Endothelial cell of umbilical vein (primary cell): ENCODE measurements at regions not wholly inside any gene's neighbourhood (a gene's known extent, or its start where the extent isn't known, plus 50 kb on each side); places are given as distances from the start of the nearest gene placed in this dataset.

Experiments used
- BruUV-seq: library from RNA; stranded (reverse); fragments of 400-500 nt; replicated peaks from 2 replicates; lab custom pipeline; 2021; lab: Mats Ljungman, UMichigan
- CTCF ChIA-PET: fragments of 300-600, 350-600 bp; sonication (Branson Sonifier 250); formaldehyde crosslinking; loops from one replicate; lab custom pipeline; 2021; ENCODE audit warnings: antibody characterized with exemption, inconsistent platforms; lab: Charles Lee
- POLR2A ChIA-PET: fragments of 300-600, 350-600 bp; sonication (Branson Sonifier 250); formaldehyde crosslinking; loops from one replicate; lab custom pipeline; 2021; ENCODE audit warnings: antibody characterized with exemption, inconsistent platforms; lab: Charles Lee
- DNase-seq: peaks from one replicate; pipeline ENCODE4 v3.0.0-alpha.2; 2011; ENCODE audit warnings: low read depth, low spot score
- FAIRE-seq: peaks from 2 replicates; lab custom pipeline; 2011; peaks lifted over from hg19 to GRCh38; lab: Jason Lieb, UNC
- H2AFZ ChIP-seq: 2 replicates; pipeline ENCODE4 v1.6.0; 2012; ENCODE audit warnings: low read depth, low read length, control low read depth, inconsistent platforms
- H3K27ac ChIP-seq: 2 replicates; pipeline ENCODE4 v1.5.1; 2011; ENCODE audit warnings: low read depth, mild to moderate bottlenecking, control low read depth, low read length, moderate library complexity; ENCODE audit not compliant: insufficient read depth
- H3K27me3 ChIP-seq, 2 experiments: 2 replicates each; pipeline versions ENCODE4 v1.6.0 to v1.6.1; 2011; ENCODE audit warnings: low read length in 2 of 2, mixed read lengths in 1 of 2; ENCODE audit not compliant: control insufficient read depth in 2 of 2, insufficient read depth in 2 of 2
- H3K36me3 ChIP-seq, 2 experiments: 2 replicates in 1 of 2; 3 replicates in 1 of 2; pipeline ENCODE4 v1.5.1; 2011; ENCODE audit warnings: low read length in 2 of 2, mild to moderate bottlenecking in 1 of 2, moderate library complexity in 1 of 2; ENCODE audit not compliant: control insufficient read depth in 2 of 2, insufficient read depth in 2 of 2; ENCODE audit errors: extremely low read depth in 1 of 2
- H3K4me1 ChIP-seq: 3 replicates; pipeline ENCODE4 v1.5.1; 2011; ENCODE audit warnings: mild to moderate bottlenecking, low read length; ENCODE audit not compliant: control insufficient read depth, insufficient read depth; ENCODE audit errors: extremely low read depth
- H3K4me2 ChIP-seq: 2 replicates; pipeline ENCODE4 v1.6.1; 2011; ENCODE audit warnings: low read length, control low read depth, mixed read lengths; ENCODE audit not compliant: insufficient read depth
- H3K4me3 ChIP-seq, 3 experiments: fragments of 200-600 bp in 1 of 3; sonication (generic), shearing (Covaris generic) in 1 of 3; replicated peaks in 1 of 3; 2 replicates each; pipeline ENCODE4 v1.5.1; 2011 to 2016; ENCODE audit warnings: control low read depth in 3 of 3, low read length in 3 of 3, mild to moderate bottlenecking in 2 of 3, inconsistent platforms in 1 of 3, low read depth in 1 of 3, moderate library complexity in 1 of 3; ENCODE audit not compliant: insufficient read depth in 1 of 3
- H3K79me2 ChIP-seq: 2 replicates; pipeline ENCODE4 v1.6.0; 2012; ENCODE audit warnings: low read length, inconsistent platforms; ENCODE audit not compliant: control insufficient read depth, insufficient read depth
- H3K9ac ChIP-seq: replicated peaks from 2 replicates; pipeline ENCODE3; 2011; ENCODE audit warnings: low read length, control low read depth; ENCODE audit not compliant: insufficient read depth; ENCODE audit errors: extremely low read depth
- H3K9me1 ChIP-seq: replicated peaks from 3 replicates; pipeline ENCODE4 v1.6.0; 2011; ENCODE audit warnings: mild to moderate bottlenecking, low read length; ENCODE audit not compliant: control insufficient read depth, insufficient read depth; ENCODE audit errors: extremely low read depth
- H3K9me3 ChIP-seq: replicated peaks from 2 replicates; pipeline ENCODE4 v1.5.1; 2012; ENCODE audit warnings: low read length, inconsistent platforms; ENCODE audit not compliant: control insufficient read depth, insufficient read depth
- H4K20me1 ChIP-seq: replicated peaks from 2 replicates; pipeline ENCODE3; 2011; ENCODE audit warnings: mild to moderate bottlenecking, low read length; ENCODE audit not compliant: control insufficient read depth, insufficient read depth; ENCODE audit errors: extremely low read depth
- CTCF ChIP-seq, 2 donors: IDR thresholded peaks; 1 replicate in 1 of 2; 2 replicates in 1 of 2; pipeline ENCODE4 v1.5.1; 2011; ENCODE audit warnings: low read length in 2 of 2, mild to moderate bottlenecking in 2 of 2, moderate library complexity in 2 of 2, control low read depth in 1 of 2, inconsistent platforms in 1 of 2, low read depth in 1 of 2; ENCODE audit not compliant: insufficient read depth in 1 of 2; ENCODE audit errors: extremely low read depth in 1 of 2
- EZH2 ChIP-seq: IDR thresholded peaks from 2 replicates; pipeline ENCODE4 v1.6.1; 2012; ENCODE audit warnings: borderline replicate concordance, low read depth, mild to moderate bottlenecking, moderate library complexity, low read length, inconsistent platforms; ENCODE audit not compliant: severe bottlenecking
- FOS ChIP-seq: IDR thresholded peaks from 2 replicates; pipeline ENCODE4 v1.6.1; 2011; ENCODE audit warnings: mild to moderate bottlenecking, low read length, moderate library complexity, borderline replicate concordance; ENCODE audit not compliant: insufficient read depth
- GATA2 ChIP-seq: IDR thresholded peaks from 2 replicates; pipeline ENCODE4 v1.7.0; 2011; ENCODE audit warnings: low read depth, mild to moderate bottlenecking, moderate library complexity, mixed read lengths, low read length; ENCODE audit not compliant: insufficient read length, insufficient read depth
- JUN ChIP-seq: IDR thresholded peaks from 2 replicates; pipeline ENCODE4 v1.6.1; 2011; ENCODE audit warnings: borderline replicate concordance, low read depth; ENCODE audit not compliant: insufficient read length, insufficient read depth
- MAX ChIP-seq: IDR thresholded peaks from 2 replicates; pipeline ENCODE4 v1.6.1; 2011; ENCODE audit not compliant: insufficient read depth, insufficient read length
- MYC ChIP-seq: IDR thresholded peaks from one replicate; pipeline ENCODE4 v1.6.1; 2011; ENCODE audit warnings: mild to moderate bottlenecking, low read depth, low read length
- POLR2A ChIP-seq: IDR thresholded peaks from 2 replicates; pipeline ENCODE4 v1.6.1; 2012; ENCODE audit warnings: low read depth, mild to moderate bottlenecking, control low read depth, low read length
- POLR2AphosphoS5 ChIP-seq: IDR thresholded peaks from 2 replicates; pipeline ENCODE4 v1.6.1; 2012; ENCODE audit warnings: low read depth, mild to moderate bottlenecking, control low read depth, low read length, moderate library complexity; ENCODE audit not compliant: insufficient read depth
- dilution Hi-C: fragments of 300-500 bp; cut with MboI; formaldehyde crosslinking; loops from one replicate; pipeline ENCODE4 v1.15.0; 2019; ENCODE audit warnings: low sequenced_read_pairs; ENCODE audit not compliant: extremely low pct_ligation_motif_present
- intact Hi-C: fragments of 100-400 bp; cut with micrococcal nuclease; formaldehyde crosslinking; loops from one replicate; pipeline ENCODE4 v1.10.0; 2022

DNA sequence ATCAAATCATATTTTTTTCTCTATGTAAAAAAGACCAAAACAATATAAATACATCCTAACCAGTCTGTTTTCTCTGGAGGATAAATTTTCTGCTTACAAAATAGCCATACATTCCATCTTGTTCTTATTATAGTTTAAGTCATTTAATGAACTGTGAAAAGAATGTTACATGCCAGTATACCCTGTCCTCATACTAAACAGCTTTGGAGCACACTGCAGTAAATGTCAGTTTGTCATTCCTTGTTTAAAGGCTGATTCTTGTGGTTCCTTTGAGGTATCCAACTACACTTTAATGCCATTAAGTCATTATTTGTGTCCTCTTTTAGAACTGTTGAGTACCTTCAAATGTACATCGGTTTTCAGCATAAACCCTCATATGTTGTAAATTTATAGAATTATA is 52.7 kb upstream of the DCBLD2 start:
- no peaks in the 10 kb centered on the region for H3K36me3 ChIP-seq
- no peak overlapping the region for H3K4me2 ChIP-seq
- no peak overlapping the region for H3K4me3 ChIP-seq
- dilution Hi-C loops: no loop called here
- TF ChIP-seq MYC (no peak), POLR2A (no peak), EZH2 (no peak), FOS (no peak), POLR2AphosphoS5 (no peak), JUN (no peak), CTCF (IDR thresholded peaks at IDR 0.05; ENCODE audit: extremely low read depth in 1 of 2, insufficient read depth in 1 of 2, low read depth in 1 of 2, low read length in 2 of 2) (no peak), MAX (no peak), GATA2 (no peak)
- no peaks in the 10 kb centered on the region for H3K9me1 ChIP-seq
- no peaks in the 10 kb centered on the region for H4K20me1 ChIP-seq
- DNase-seq (no peak), FAIRE-seq (no peak)
- H3K9ac ChIP-seq: no peak overlapping the region
- H3K9me3 ChIP-seq: no peaks in the 10 kb centered on the region
- ChIA-PET CTCF (no interaction called here), POLR2A (no interaction called here)
- H3K79me2 ChIP-seq: no peaks in the 10 kb centered on the region
- intact Hi-C loops: no loop called here
- peaks cover 6% of the 10 kb centered on the region for H3K4me1 ChIP-seq
- H3K27me3 ChIP-seq: no peaks in the 10 kb centered on the region
- no peak overlapping the region for H3K27ac ChIP-seq
- H2AFZ ChIP-seq: no peak overlapping the region
- BruUV-seq: no TSS peak
